Fibroblast of lung (primary cell): ENCODE measurements at regions not wholly inside any gene's neighbourhood (a gene's known extent, or its start where the extent isn't known, plus 50 kb on each side); places are given as distances from the start of the nearest gene placed in this dataset.

Source experiments
- DNase-seq, 2 donors: peaks; one replicate each; pipeline versions ENCODE4 v3.0.0 to v3.0.0-alpha.2; 2010; ENCODE audit warnings: low read depth in 2 of 2
- H2AFZ ChIP-seq: 2 replicates; pipeline ENCODE4 v1.5.1; 2012; ENCODE audit warnings: low read length, control low read depth, inconsistent platforms
- H3K27ac ChIP-seq: 2 replicates; pipeline ENCODE4 v1.5.1; 2011; ENCODE audit warnings: low read length, control low read depth; ENCODE audit not compliant: insufficient read depth
- H3K27me3 ChIP-seq: 2 replicates; pipeline ENCODE4 v1.5.1; 2011; ENCODE audit warnings: mild to moderate bottlenecking, low read length; ENCODE audit not compliant: control insufficient read depth, insufficient read depth
- H3K36me3 ChIP-seq: 2 replicates; pipeline ENCODE4 v1.5.1; 2011; ENCODE audit warnings: low read length; ENCODE audit not compliant: control insufficient read depth, insufficient read depth
- H3K4me1 ChIP-seq: 2 replicates; pipeline ENCODE4 v1.5.1; 2011; ENCODE audit warnings: low read length; ENCODE audit not compliant: control insufficient read depth, insufficient read depth; ENCODE audit errors: extremely low read depth
- H3K4me2 ChIP-seq: 2 replicates; pipeline ENCODE4 v1.5.1; 2011; ENCODE audit warnings: low read length, control low read depth; ENCODE audit not compliant: insufficient read depth; ENCODE audit errors: extremely low read depth
- H3K4me3 ChIP-seq, 4 experiments: fragments of 200-600 bp in 1 of 4; sonication (generic) in 1 of 4; replicated peaks in 1 of 4; 2 replicates each; pipeline ENCODE4 v1.5.1; 2011 to 2016; ENCODE audit warnings: low read length in 4 of 4, low read depth in 3 of 4, mild to moderate bottlenecking in 3 of 4, control low read depth in 2 of 4, inconsistent platforms in 1 of 4, mixed read lengths in 1 of 4; ENCODE audit not compliant: insufficient read depth in 1 of 4; ENCODE audit errors: control extremely low read depth in 1 of 4
- H3K79me2 ChIP-seq: 2 replicates; pipeline ENCODE4 v1.5.1; 2012; ENCODE audit warnings: mild to moderate bottlenecking, low read length, inconsistent platforms; ENCODE audit not compliant: control insufficient read depth, insufficient read depth
- H3K9ac ChIP-seq: 2 replicates; pipeline ENCODE4 v1.5.1; 2011; ENCODE audit warnings: mild to moderate bottlenecking, low read length, control low read depth; ENCODE audit not compliant: insufficient read depth
- H3K9me3 ChIP-seq: 2 replicates; pipeline ENCODE4 v1.5.1; 2012; ENCODE audit warnings: low read depth, low read length; ENCODE audit not compliant: control insufficient read depth, insufficient read depth
- H4K20me1 ChIP-seq: 2 replicates; pipeline ENCODE4 v1.5.1; 2011; ENCODE audit warnings: low read length; ENCODE audit not compliant: control insufficient read depth, insufficient read depth; ENCODE audit errors: extremely low read depth
- EZH2 ChIP-seq: IDR thresholded peaks from 2 replicates; pipeline ENCODE4 v1.5.1; 2012; ENCODE audit warnings: low read length, control low read depth, mild to moderate bottlenecking; ENCODE audit errors: missing control alignments
- TF ChIP-seq, protein P1 (sequence below), 2 donors: IDR thresholded peaks in 1 of 2; conservative IDR thresholded peaks in 1 of 2; 1 replicate in 1 of 2; 2 replicates in 1 of 2; pipeline ENCODE4 v1.5.1; 2011 to 2012; ENCODE audit warnings: low read length in 2 of 2, control low read depth in 1 of 2, inconsistent platforms in 1 of 2, low read depth in 1 of 2, mild to moderate bottlenecking in 1 of 2

DNA sequence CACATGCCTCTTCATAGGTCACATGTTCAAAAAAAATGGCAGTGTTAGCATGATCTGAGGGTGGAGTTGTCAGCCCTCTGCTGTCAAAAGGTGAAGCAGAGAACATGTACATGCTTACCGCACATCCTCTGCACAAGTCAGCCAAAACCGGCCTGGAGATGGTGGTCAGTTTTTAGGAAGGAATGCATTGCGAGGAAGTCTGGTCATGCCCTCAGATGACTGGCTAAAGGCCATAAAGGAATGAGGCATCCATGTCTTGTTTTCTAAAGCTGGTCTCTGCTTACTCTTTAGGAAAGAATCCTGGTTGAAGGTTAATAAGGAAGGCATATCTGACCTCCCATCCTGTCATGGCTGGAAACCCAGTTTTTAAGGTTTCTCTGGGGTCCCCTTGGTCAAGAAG lies 292.0 kb upstream of the CCDC54 start:
- no peaks in the 10 kb centered on the region for H4K20me1 ChIP-seq
- H3K9ac ChIP-seq = no peak overlapping the region
- TF ChIP-seq EZH2 = no peak
- TF ChIP-seq, protein P1, sequence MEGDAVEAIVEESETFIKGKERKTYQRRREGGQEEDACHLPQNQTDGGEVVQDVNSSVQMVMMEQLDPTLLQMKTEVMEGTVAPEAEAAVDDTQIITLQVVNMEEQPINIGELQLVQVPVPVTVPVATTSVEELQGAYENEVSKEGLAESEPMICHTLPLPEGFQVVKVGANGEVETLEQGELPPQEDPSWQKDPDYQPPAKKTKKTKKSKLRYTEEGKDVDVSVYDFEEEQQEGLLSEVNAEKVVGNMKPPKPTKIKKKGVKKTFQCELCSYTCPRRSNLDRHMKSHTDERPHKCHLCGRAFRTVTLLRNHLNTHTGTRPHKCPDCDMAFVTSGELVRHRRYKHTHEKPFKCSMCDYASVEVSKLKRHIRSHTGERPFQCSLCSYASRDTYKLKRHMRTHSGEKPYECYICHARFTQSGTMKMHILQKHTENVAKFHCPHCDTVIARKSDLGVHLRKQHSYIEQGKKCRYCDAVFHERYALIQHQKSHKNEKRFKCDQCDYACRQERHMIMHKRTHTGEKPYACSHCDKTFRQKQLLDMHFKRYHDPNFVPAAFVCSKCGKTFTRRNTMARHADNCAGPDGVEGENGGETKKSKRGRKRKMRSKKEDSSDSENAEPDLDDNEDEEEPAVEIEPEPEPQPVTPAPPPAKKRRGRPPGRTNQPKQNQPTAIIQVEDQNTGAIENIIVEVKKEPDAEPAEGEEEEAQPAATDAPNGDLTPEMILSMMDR (conservative IDR thresholded peaks at IDR 0.05 in 1 of 2, IDR thresholded peaks at IDR 0.05 in 1 of 2; ENCODE audit: low read depth in 1 of 2, low read length in 2 of 2) = no peak
- no peaks in the 10 kb centered on the region for H3K36me3 ChIP-seq
- no peaks in the 10 kb centered on the region for H3K79me2 ChIP-seq
- no peaks in the 10 kb centered on the region for H3K27me3 ChIP-seq
- no peaks in the 10 kb centered on the region for H3K9me3 ChIP-seq
- no peak overlapping the region for H3K4me2 ChIP-seq
- H3K27ac ChIP-seq = no peak overlapping the region
- H3K4me3 ChIP-seq = no peak overlapping the region
- DNase-seq = peak; percentile 8 to 88
- no peaks in the 10 kb centered on the region for H3K4me1 ChIP-seq
- H2AFZ ChIP-seq = no peak overlapping the region

DNA sequence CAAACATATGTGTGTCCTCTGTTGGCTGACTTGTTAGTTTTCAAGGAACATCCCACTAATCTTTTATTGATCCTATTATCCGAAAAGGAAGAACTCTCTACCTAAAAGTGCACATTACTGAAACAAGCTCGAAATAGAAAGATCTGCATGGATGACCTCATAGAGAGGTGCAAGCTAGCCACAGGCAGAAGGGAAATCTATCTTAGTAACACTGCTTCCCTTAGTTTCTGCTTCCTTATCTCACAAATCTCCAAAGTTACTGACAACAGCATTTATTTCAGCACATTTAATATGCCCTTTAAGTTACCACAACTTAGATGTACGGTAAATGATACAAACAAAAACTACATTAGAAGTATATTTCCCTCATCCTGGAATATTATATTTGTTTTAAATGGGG lies 285.1 kb upstream of the CCDC54 start:
- Histone ChIP-seq H3K9ac (no peak overlapping the region), H3K36me3 (no peaks in the 10 kb centered on the region), H3K79me2 (no peaks in the 10 kb centered on the region), H3K27ac (no peak overlapping the region), H3K4me1 (no peaks in the 10 kb centered on the region), H3K4me3 (no peak overlapping the region), H3K4me2 (no peak overlapping the region), H2AFZ (no peak overlapping the region), H3K9me3 (no peaks in the 10 kb centered on the region), H3K27me3 (no peaks in the 10 kb centered on the region), H4K20me1 (no peaks in the 10 kb centered on the region)
- no peak for TF ChIP-seq EZH2
- TF ChIP-seq, protein P1 (conservative IDR thresholded peaks at IDR 0.05 in 1 of 2, IDR thresholded peaks at IDR 0.05 in 1 of 2; ENCODE audit: low read depth in 1 of 2, low read length in 2 of 2) = no peak
- peak in 1 of 2 donors; percentile 5 for DNase-seq

DNA sequence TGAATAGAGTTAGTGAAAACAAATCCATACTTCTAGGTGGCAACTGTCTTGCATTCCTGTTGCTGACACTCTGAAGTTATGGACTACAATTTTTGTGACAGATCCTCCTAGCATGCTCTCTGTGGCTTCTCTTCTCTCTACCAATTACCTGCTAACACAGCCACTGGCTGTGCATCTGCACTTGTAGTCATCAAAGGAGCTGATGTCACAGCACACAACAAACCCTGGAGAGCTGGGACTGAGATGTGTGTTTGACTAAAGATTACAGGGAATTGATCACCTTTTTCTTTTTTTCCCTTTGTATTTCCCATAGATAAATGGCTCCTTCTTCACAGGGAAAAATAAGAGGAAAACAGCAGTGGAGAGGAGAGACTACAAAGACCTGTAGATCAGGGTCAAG lies 278.4 kb upstream of the CCDC54 start:
- Histone ChIP-seq H3K9ac (no peak overlapping the region), H2AFZ (no peak overlapping the region), H3K27ac (no peak overlapping the region), H3K4me1 (no peaks in the 10 kb centered on the region), H3K4me2 (no peak overlapping the region), H3K36me3 (no peaks in the 10 kb centered on the region), H3K9me3 (no peaks in the 10 kb centered on the region), H4K20me1 (no peaks in the 10 kb centered on the region), H3K27me3 (peaks cover 3% of the 10 kb centered on the region), H3K79me2 (no peaks in the 10 kb centered on the region), H3K4me3 (no peak overlapping the region)
- DNase-seq = no peak
- TF ChIP-seq EZH2 = no peak
- TF ChIP-seq, protein P1 (conservative IDR thresholded peaks at IDR 0.05 in 1 of 2, IDR thresholded peaks at IDR 0.05 in 1 of 2; ENCODE audit: low read depth in 1 of 2, low read length in 2 of 2) = no peak
